ENCODE measurements at regions not wholly inside any gene's neighbourhood (a gene's known extent, or its start where the extent isn't known, plus 50 kb on each side); places are given as distances from the start of the nearest gene placed in this dataset.

DNA sequence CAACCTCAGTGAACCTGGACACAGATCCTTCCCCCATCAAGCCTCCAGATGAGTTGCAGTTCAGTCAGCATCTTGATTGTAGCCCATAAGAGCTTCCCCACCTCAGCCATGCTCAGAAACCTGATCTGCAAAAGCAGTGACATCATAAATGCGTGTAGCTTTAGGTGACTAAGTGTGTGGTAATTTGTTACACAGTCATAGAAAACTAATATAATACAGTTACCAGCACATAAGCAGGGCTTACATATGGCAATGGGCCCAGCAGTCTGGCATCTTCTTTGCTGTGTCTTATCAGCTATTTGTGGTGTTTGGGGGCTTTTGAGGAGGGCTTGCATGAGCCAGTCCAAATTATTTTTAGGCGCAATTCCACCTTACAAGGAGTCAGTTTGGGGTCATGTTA, 807.0 kb downstream of the SLC4A3 start:
- no peak for TF ChIP-seq FOXK1 (CRISPR knock-in tag; IDR thresholded peaks at IDR 0.05; ENCODE audit: borderline replicate concordance)
- no peak for TF ChIP-seq ETV5 (CRISPR knock-in tag; IDR thresholded peaks at IDR 0.05; ENCODE audit: low read depth)
- no peak for TF ChIP-seq LCOR (CRISPR knock-in tag; IDR thresholded peaks at IDR 0.05)
- no peak for TF ChIP-seq MCM5 (IDR thresholded peaks at IDR 0.05; ENCODE audit: low read depth)
- TF ChIP-seq, protein P1, sequence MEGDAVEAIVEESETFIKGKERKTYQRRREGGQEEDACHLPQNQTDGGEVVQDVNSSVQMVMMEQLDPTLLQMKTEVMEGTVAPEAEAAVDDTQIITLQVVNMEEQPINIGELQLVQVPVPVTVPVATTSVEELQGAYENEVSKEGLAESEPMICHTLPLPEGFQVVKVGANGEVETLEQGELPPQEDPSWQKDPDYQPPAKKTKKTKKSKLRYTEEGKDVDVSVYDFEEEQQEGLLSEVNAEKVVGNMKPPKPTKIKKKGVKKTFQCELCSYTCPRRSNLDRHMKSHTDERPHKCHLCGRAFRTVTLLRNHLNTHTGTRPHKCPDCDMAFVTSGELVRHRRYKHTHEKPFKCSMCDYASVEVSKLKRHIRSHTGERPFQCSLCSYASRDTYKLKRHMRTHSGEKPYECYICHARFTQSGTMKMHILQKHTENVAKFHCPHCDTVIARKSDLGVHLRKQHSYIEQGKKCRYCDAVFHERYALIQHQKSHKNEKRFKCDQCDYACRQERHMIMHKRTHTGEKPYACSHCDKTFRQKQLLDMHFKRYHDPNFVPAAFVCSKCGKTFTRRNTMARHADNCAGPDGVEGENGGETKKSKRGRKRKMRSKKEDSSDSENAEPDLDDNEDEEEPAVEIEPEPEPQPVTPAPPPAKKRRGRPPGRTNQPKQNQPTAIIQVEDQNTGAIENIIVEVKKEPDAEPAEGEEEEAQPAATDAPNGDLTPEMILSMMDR (IDR thresholded peaks at IDR 0.05 in 2 of 3, conservative IDR thresholded peaks at IDR 0.05 in 1 of 3; ENCODE audit: insufficient read depth in 2 of 3, low read depth in 1 of 3, low read length in 3 of 3), result no peak
- TF ChIP-seq POLR2AphosphoS5 (IDR thresholded peaks at IDR 0.05; ENCODE audit: control insufficient read depth, insufficient read depth, low read depth, low read length), result no peak
- no peak for TF ChIP-seq HMG20A (CRISPR knock-in tag; conservative IDR thresholded peaks at IDR 0.05)
- TF ChIP-seq NCOR1 (IDR thresholded peaks at IDR 0.05), result no peak
- TF ChIP-seq, protein P2, sequence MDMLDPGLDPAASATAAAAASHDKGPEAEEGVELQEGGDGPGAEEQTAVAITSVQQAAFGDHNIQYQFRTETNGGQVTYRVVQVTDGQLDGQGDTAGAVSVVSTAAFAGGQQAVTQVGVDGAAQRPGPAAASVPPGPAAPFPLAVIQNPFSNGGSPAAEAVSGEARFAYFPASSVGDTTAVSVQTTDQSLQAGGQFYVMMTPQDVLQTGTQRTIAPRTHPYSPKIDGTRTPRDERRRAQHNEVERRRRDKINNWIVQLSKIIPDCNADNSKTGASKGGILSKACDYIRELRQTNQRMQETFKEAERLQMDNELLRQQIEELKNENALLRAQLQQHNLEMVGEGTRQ (CRISPR knock-in tag; IDR thresholded peaks at IDR 0.05), result no peak
- no peak for TF ChIP-seq MTA3 (IDR thresholded peaks at IDR 0.05; ENCODE audit: borderline replicate concordance)
- TF ChIP-seq HDAC6 (IDR thresholded peaks at IDR 0.05; ENCODE audit: low read depth, low read length), result no peak
- TF ChIP-seq HMGN3 (IDR thresholded peaks at IDR 0.05; ENCODE audit: borderline replicate concordance, extremely low read depth, insufficient read length, low read depth, low read length), result no peak
- TF ChIP-seq, protein P3, sequence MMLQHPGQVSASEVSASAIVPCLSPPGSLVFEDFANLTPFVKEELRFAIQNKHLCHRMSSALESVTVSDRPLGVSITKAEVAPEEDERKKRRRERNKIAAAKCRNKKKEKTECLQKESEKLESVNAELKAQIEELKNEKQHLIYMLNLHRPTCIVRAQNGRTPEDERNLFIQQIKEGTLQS (IDR thresholded peaks at IDR 0.05), result no peak
- TF ChIP-seq, protein P3 (CRISPR knock-in tag; conservative IDR thresholded peaks at IDR 0.05), result no peak

Data from K562 (cell line).